Fibroblast of lung (primary cell): ENCODE measurements at regions not wholly inside any gene's neighbourhood (a gene's known extent, or its start where the extent isn't known, plus 50 kb on each side); places are given as distances from the start of the nearest gene placed in this dataset.

Experiments used
- DNase-seq, 2 donors: peaks; one replicate each; pipeline versions ENCODE4 v3.0.0 to v3.0.0-alpha.2; 2010; ENCODE audit warnings: low read depth in 2 of 2
- H2AFZ ChIP-seq: 2 replicates; pipeline ENCODE4 v1.5.1; 2012; ENCODE audit warnings: low read length, control low read depth, inconsistent platforms
- H3K27ac ChIP-seq: 2 replicates; pipeline ENCODE4 v1.5.1; 2011; ENCODE audit warnings: low read length, control low read depth; ENCODE audit not compliant: insufficient read depth
- H3K27me3 ChIP-seq: 2 replicates; pipeline ENCODE4 v1.5.1; 2011; ENCODE audit warnings: mild to moderate bottlenecking, low read length; ENCODE audit not compliant: control insufficient read depth, insufficient read depth
- H3K36me3 ChIP-seq: 2 replicates; pipeline ENCODE4 v1.5.1; 2011; ENCODE audit warnings: low read length; ENCODE audit not compliant: control insufficient read depth, insufficient read depth
- H3K4me1 ChIP-seq: 2 replicates; pipeline ENCODE4 v1.5.1; 2011; ENCODE audit warnings: low read length; ENCODE audit not compliant: control insufficient read depth, insufficient read depth; ENCODE audit errors: extremely low read depth
- H3K4me2 ChIP-seq: 2 replicates; pipeline ENCODE4 v1.5.1; 2011; ENCODE audit warnings: low read length, control low read depth; ENCODE audit not compliant: insufficient read depth; ENCODE audit errors: extremely low read depth
- H3K4me3 ChIP-seq, 4 experiments: fragments of 200-600 bp in 1 of 4; sonication (generic) in 1 of 4; replicated peaks in 1 of 4; 2 replicates each; pipeline ENCODE4 v1.5.1; 2011 to 2016; ENCODE audit warnings: low read length in 4 of 4, low read depth in 3 of 4, mild to moderate bottlenecking in 3 of 4, control low read depth in 2 of 4, inconsistent platforms in 1 of 4, mixed read lengths in 1 of 4; ENCODE audit not compliant: insufficient read depth in 1 of 4; ENCODE audit errors: control extremely low read depth in 1 of 4
- H3K79me2 ChIP-seq: 2 replicates; pipeline ENCODE4 v1.5.1; 2012; ENCODE audit warnings: mild to moderate bottlenecking, low read length, inconsistent platforms; ENCODE audit not compliant: control insufficient read depth, insufficient read depth
- H3K9ac ChIP-seq: 2 replicates; pipeline ENCODE4 v1.5.1; 2011; ENCODE audit warnings: mild to moderate bottlenecking, low read length, control low read depth; ENCODE audit not compliant: insufficient read depth
- H3K9me3 ChIP-seq: 2 replicates; pipeline ENCODE4 v1.5.1; 2012; ENCODE audit warnings: low read depth, low read length; ENCODE audit not compliant: control insufficient read depth, insufficient read depth
- H4K20me1 ChIP-seq: 2 replicates; pipeline ENCODE4 v1.5.1; 2011; ENCODE audit warnings: low read length; ENCODE audit not compliant: control insufficient read depth, insufficient read depth; ENCODE audit errors: extremely low read depth
- EZH2 ChIP-seq: IDR thresholded peaks from 2 replicates; pipeline ENCODE4 v1.5.1; 2012; ENCODE audit warnings: low read length, control low read depth, mild to moderate bottlenecking; ENCODE audit errors: missing control alignments
- TF ChIP-seq, protein P1 (sequence below), 2 donors: IDR thresholded peaks in 1 of 2; conservative IDR thresholded peaks in 1 of 2; 1 replicate in 1 of 2; 2 replicates in 1 of 2; pipeline ENCODE4 v1.5.1; 2011 to 2012; ENCODE audit warnings: low read length in 2 of 2, control low read depth in 1 of 2, inconsistent platforms in 1 of 2, low read depth in 1 of 2, mild to moderate bottlenecking in 1 of 2

DNA sequence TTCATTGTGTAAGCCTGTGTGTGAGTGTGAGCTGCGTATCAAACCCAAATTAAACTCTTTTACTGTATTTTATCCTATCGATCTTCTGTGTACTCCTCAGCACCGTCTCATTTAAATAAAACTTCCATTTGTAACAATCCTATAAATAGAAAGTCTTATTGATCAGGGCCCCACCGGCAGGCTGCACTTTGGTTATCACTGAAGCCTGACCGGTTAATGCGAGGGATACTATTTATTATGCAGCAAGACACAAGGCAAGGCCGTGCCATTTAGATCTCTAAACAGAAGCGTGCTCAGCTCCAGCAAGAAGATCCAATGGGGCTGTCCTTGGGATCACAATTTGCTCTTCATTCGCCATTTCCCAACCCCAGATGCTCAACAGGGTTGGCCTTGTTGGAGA is 252.6 kb upstream of the TSHZ3 start:
- no peak overlapping the region for H2AFZ ChIP-seq
- no peaks in the 10 kb centered on the region for H3K27me3 ChIP-seq
- no peak overlapping the region for H3K9ac ChIP-seq
- no peaks in the 10 kb centered on the region for H3K4me1 ChIP-seq
- no peaks in the 10 kb centered on the region for H4K20me1 ChIP-seq
- H3K9me3 ChIP-seq: no peaks in the 10 kb centered on the region
- H3K27ac ChIP-seq: no peak overlapping the region
- H3K4me3 ChIP-seq: no peak overlapping the region
- no peak for TF ChIP-seq EZH2
- TF ChIP-seq, protein P1, sequence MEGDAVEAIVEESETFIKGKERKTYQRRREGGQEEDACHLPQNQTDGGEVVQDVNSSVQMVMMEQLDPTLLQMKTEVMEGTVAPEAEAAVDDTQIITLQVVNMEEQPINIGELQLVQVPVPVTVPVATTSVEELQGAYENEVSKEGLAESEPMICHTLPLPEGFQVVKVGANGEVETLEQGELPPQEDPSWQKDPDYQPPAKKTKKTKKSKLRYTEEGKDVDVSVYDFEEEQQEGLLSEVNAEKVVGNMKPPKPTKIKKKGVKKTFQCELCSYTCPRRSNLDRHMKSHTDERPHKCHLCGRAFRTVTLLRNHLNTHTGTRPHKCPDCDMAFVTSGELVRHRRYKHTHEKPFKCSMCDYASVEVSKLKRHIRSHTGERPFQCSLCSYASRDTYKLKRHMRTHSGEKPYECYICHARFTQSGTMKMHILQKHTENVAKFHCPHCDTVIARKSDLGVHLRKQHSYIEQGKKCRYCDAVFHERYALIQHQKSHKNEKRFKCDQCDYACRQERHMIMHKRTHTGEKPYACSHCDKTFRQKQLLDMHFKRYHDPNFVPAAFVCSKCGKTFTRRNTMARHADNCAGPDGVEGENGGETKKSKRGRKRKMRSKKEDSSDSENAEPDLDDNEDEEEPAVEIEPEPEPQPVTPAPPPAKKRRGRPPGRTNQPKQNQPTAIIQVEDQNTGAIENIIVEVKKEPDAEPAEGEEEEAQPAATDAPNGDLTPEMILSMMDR (conservative IDR thresholded peaks at IDR 0.05 in 1 of 2, IDR thresholded peaks at IDR 0.05 in 1 of 2; ENCODE audit: low read depth in 1 of 2, low read length in 2 of 2): no peak
- H3K79me2 ChIP-seq: no peaks in the 10 kb centered on the region
- H3K4me2 ChIP-seq: no peak overlapping the region
- no peaks in the 10 kb centered on the region for H3K36me3 ChIP-seq
- DNase-seq: no peak

DNA sequence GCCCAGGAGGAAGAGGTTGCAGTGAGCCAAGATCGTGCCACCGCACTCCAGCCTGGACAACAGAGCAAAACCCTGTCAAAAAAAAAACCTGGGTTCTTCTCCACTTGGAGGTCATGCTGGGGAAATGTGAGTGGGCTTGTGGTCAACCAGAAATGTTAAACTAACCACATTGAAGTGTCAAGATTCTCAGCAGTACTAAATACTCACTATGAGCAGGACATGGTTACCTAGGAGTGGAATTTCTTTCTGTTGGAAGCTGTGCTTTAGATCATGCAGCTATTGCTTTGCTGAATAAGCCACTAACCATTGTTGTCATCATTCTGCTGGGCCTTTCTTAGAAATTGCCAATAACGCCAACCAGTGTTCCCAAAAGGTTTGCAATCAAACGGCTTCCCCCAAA is 253.3 kb upstream of the TSHZ3 start:
- no peak for TF ChIP-seq EZH2
- TF ChIP-seq, protein P1 (conservative IDR thresholded peaks at IDR 0.05 in 1 of 2, IDR thresholded peaks at IDR 0.05 in 1 of 2; ENCODE audit: low read depth in 1 of 2, low read length in 2 of 2): no peak
- H3K79me2 ChIP-seq: no peaks in the 10 kb centered on the region

DNA sequence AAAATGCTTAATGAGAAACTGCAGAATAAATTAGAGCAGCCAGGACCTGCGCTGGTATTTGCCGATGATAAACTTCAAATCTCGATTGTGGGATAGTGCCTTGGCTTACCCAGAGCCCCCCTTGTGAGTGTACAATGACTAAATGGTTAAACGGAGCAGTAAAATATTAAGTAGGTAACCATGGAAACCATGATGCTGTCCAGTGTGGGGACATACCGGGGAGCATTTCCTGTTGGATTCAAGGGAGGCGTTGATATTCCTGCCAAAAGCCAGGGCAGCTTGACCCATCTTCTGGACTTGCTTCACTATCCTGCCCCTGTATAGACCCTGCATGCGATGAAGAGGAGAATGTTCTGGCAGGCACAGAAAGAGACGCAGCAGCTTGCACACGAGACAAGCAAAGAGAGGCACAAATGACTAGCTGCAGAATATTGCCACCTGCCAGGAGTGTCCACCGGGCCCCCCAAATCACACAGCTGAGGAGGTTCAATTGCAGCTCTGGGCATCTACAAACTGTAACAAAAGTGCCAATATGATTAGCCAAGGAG is 255.3 kb upstream of the TSHZ3 start:
- Histone ChIP-seq H3K27me3 (no peaks in the 10 kb centered on the region), H3K4me3 (no peak overlapping the region), H3K4me1 (no peaks in the 10 kb centered on the region), H3K9me3 (no peaks in the 10 kb centered on the region), H3K79me2 (no peaks in the 10 kb centered on the region), H3K4me2 (no peak overlapping the region), H3K27ac (no peak overlapping the region), H4K20me1 (no peaks in the 10 kb centered on the region), H3K9ac (no peak overlapping the region), H3K36me3 (no peaks in the 10 kb centered on the region), H2AFZ (no peak overlapping the region)
- DNase-seq: no peak
- TF ChIP-seq EZH2: no peak
- TF ChIP-seq, protein P1 (conservative IDR thresholded peaks at IDR 0.05 in 1 of 2, IDR thresholded peaks at IDR 0.05 in 1 of 2; ENCODE audit: low read depth in 1 of 2, low read length in 2 of 2): no peak

More for the DNA sequence above, 253.3 kb upstream of the TSHZ3 start:
- Histone ChIP-seq H3K27me3 (no peaks in the 10 kb centered on the region), H3K27ac (no peak overlapping the region), H3K36me3 (no peaks in the 10 kb centered on the region), H4K20me1 (no peaks in the 10 kb centered on the region), H3K9ac (no peak overlapping the region), H3K9me3 (no peaks in the 10 kb centered on the region), H2AFZ (no peak overlapping the region), H3K4me2 (no peak overlapping the region), H3K4me3 (no peak overlapping the region), H3K4me1 (no peaks in the 10 kb centered on the region)
- DNase-seq: peak in 1 of 2 donors; percentile 31
